ENCODE measurements at regions not wholly inside any gene's neighbourhood (a gene's known extent, or its start where the extent isn't known, plus 50 kb on each side); places are given as distances from the start of the nearest gene placed in this dataset.

GRCh38 chr18:22267225-22267624 lies 97.8 kb downstream of the GATA6 start:
- Histone ChIP-seq H3K23ac (ENCODE audit: low read depth, low read length) (no peak overlapping the region), H3K27ac (ENCODE audit: insufficient read depth, low read length) (no peak overlapping the region), H2AFZ (replicated peaks; ENCODE audit: low read length, poor library complexity) (no peak overlapping the region), H3K18ac (ENCODE audit: low read depth, low read length) (no peak overlapping the region), H3K9ac (ENCODE audit: low read depth, low read length) (no peak overlapping the region), H3K14ac (replicated peaks; ENCODE audit: low read depth, low read length) (no peak overlapping the region), H3K4me1 (ENCODE audit: control insufficient read depth, insufficient read depth, low read length) (no peaks in the 10 kb centered on the region), H4K8ac (ENCODE audit: low read depth in 2 of 2, low read length in 2 of 2) (no peak overlapping the region), H4K91ac (ENCODE audit: insufficient read depth, low read depth, low read length) (no peak overlapping the region), H3K9me1 (ENCODE audit: insufficient read depth, low read length) (no peaks in the 10 kb centered on the region), H3K27me3 (ENCODE audit: control insufficient read depth, insufficient read depth, low read length) (peaks cover 21% of the 10 kb centered on the region), H3K4me3 (ENCODE audit: insufficient read depth, low read depth, low read length) (no peak overlapping the region), H2AK9ac (replicated peaks; ENCODE audit: low read depth, low read length, poor library complexity) (no peak overlapping the region), H3K4ac (ENCODE audit: low read depth, low read length) (no peak overlapping the region), H3K56ac (ENCODE audit: extremely low read depth, insufficient read depth, low read length) (no peak overlapping the region), H4K20me1 (ENCODE audit: insufficient read depth, low read length) (no peaks in the 10 kb centered on the region), H2AK5ac (ENCODE audit: low read depth, low read length) (no peak overlapping the region), H3K4me2 (ENCODE audit: low read depth, low read length) (no peak overlapping the region), H4K5ac (ENCODE audit: low read depth, low read length) (no peak overlapping the region), H2BK5ac (ENCODE audit: low read depth, low read length, poor library complexity, severe bottlenecking) (no peak overlapping the region), H3K79me1 (ENCODE audit: low read depth in 1 of 2, low read length in 2 of 2) (no peaks in the 10 kb centered on the region), H2BK15ac (ENCODE audit: low read depth, low read length) (no peak overlapping the region), H3K36me3 (ENCODE audit: control insufficient read depth, insufficient read depth, low read length) (no peaks in the 10 kb centered on the region), H3K9me3 (ENCODE audit: control insufficient read depth, insufficient read depth, low read length) (no peaks in the 10 kb centered on the region), H2BK120ac (ENCODE audit: low read depth, low read length) (no peak overlapping the region), H2BK20ac (ENCODE audit: low read depth, low read length) (no peak overlapping the region)
- dilution Hi-C loops (cut with HindIII; ENCODE audit: low sequenced_read_pairs, unreplicated experiment) (no loop called here), intact Hi-C loops (cut with micrococcal nuclease) (no loop called here), in situ Hi-C loops (cut with MboI; ENCODE audit: low sequenced_read_pairs) (no loop called here)
- no peak for TF ChIP-seq ELK1 (IDR thresholded peaks at IDR 0.05; ENCODE audit: borderline replicate concordance, low read depth, low read length)
- no peak for TF ChIP-seq MAZ (IDR thresholded peaks at IDR 0.05; ENCODE audit: borderline replicate concordance, low read depth, low read length)
- ChIA-PET CTCF (no interaction called here), POLR2A (ENCODE audit: unreplicated experiment) (no interaction called here)
- DNase-seq: no peak
- BruUV-seq (replicated peaks): no TSS peak
- no peak for ATAC-seq (ENCODE audit: low read depth)
- WGBS, 2 experiments (ENCODE audit: extremely low coverage in 2 of 2, insufficient read length in 1 of 2): 88% methylated on average over 1 of the region's 2 CpGs; no CpG with 5 or more reads in 1 of the 2 experiments

All from IMR-90 (cell line).